ENCODE measurements at regions not wholly inside any gene's neighbourhood (a gene's known extent, or its start where the extent isn't known, plus 50 kb on each side); places are given as distances from the start of the nearest gene placed in this dataset.

DNA sequence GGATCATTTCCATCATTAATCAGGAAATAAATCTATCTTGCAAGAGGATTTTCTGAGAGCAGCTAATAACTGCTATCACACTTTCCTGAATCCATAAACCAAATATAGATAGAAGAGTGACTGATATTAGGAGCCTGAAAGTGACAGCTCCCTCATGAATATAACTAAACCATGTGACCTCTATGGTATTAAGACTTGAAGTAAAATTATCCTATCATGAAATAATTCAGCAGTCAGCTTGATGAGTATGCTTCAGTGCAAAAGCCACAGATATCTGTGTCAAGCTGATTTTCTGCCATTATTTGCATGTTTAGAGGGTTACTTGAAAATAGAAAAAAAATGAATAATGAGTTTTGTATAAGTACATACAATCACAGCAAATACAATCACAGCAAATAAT, 80.1 kb upstream of the PPP1R3A start:
- no peak for DNase-seq (ENCODE audit: low read depth)

DNA sequence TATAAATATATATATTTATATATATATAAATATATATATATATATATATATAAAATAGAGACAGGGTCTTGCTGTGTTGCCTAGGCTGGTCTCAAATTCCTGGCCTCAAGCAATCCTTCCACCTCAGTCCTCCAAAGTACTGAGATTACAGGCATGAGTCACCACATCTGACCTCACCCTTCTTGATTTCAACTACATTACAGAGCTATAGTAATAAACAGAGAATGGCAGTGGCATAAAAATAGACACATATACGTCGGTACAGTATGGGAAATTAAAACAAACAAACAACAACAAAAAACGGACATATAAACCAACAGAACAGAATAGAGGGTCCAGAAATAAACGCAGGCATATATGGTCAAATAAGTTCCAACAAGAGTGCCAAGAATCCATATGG, 77.6 kb upstream of the PPP1R3A start:
- DNase-seq (ENCODE audit: low read depth): no peak

DNA sequence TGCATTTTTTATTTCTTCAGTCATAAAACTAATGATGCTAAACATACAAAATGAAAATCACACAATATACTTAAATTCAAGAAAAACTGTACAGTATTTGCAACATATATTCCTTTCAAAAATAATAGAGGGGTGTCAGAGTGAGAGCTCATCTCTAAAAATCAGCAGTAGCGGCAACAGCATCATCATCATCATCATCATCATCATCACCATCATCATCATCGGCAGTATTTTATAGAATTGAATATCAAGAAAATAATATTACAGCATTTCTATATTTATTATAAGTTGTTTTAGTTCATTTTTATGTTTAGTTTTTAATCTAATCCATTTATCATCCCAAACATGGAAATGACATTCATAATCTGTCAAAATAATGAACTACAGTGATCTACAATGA, 67.4 kb upstream of the PPP1R3A start:
- no peak for DNase-seq (ENCODE audit: low read depth)

DNA sequence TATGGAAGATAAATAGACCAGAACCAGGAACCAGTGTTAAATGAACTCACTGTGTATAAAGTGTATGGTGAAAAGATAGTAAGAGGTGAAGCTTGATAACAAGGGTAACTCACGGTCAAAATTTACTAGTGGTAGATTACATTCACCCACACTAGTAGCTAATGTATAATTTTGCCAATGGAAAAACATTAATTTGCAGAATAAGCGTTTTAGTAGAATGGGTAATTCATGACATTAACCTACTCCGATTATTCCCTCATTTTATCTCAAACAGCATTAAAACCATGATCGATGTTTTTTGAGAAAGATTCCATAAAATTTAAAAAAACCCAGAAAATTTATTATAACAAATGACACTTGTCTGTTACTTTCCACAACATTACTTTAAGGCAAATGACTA, 57.7 kb upstream of the PPP1R3A start:
- DNase-seq (ENCODE audit: low read depth): no peak

DNA sequence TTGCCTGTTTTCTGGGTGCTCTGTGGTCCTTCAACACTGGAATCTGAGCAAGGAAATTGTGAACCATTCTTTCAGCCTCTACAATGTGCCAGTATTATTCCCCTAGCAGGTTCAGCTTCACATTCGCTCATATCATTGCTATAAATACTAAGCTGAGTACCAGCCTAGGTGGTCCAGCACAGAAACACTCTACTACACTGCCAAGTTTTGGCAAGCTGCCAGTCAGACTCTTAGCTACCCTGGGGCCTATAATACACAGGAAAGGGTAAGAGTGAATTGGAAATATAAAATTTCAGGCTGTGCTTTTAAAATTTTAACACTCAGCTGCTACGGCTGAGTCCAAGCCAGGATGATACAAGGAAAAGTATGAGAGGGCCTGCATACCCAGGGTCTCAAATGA, 49.9 kb upstream of the PPP1R3A start:
- DNase-seq (ENCODE audit: low read depth): peak; percentile 6

All from myocyte (in vitro differentiated cells).